ENCODE measurements at regions not wholly inside any gene's neighbourhood (a gene's known extent, or its start where the extent isn't known, plus 50 kb on each side); places are given as distances from the start of the nearest gene placed in this dataset.
"Not testable (repeated sequence)": the region's sequence is repeated elsewhere in the genome, so short reads cannot be mapped to it uniquely, and the experiment has no call there.

DNA sequence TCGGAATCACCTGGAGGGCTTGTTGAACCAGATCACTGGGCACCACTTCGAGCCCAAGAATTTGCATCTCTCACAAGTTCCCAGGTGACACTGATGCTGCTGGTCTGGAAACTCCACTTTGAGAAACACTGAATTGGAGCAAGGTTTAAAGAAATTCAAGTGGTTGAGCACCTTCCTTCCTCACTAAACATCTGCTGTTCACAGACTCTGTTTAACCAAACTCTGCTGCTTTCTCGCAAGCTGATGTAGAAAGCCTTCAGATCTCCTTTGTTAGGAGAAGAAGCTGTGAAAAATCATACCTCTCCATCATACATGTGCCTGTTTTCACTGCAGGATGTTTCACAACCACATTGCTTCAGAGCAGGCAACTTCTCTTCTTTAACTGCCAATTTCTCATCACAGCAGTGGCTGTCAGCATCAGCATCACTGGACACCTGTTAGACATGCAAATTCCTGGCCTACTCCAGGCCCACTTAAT, 87.5 kb upstream of the TOP1 start:
- DNase-seq = no peak

DNA sequence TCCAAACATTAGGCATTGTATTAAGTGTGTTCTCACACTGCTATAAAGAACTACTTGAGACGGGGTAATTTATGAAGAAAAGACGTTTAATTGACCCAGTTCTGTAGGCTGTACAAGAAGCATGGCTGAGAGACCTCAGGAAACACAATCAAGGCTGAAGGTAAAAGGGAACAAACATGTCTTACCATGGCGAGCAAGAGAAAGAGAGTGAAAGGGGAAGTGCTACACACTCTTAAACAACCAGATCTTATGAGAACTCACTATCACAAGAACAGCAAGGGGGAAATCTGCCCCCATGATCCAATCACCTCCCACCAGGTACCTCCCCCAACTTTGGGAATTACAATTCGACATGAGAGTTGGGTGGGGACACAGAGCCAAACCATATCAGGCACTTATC, 86.6 kb upstream of the TOP1 start:
- peak; percentile 37 for DNase-seq

DNA sequence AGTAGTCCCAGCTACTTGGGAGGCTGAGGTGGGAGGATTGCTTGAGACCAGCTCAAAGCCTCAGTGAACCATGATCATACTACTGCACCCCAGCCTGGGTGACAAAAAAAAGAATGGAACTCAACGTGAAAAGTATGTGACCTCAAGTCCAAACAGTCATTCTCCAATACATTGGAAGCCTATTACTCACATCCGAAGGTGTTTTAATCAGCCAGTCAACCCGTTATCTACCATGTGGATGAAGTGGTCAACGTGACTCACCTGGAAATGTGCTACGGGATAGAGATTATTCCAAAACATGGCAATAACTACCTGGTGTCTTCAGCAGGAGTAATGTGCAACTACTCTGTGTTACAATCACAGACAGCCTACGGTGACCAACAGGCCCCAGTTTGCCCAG, 85.8 kb upstream of the TOP1 start:
- no peak for DNase-seq

DNA sequence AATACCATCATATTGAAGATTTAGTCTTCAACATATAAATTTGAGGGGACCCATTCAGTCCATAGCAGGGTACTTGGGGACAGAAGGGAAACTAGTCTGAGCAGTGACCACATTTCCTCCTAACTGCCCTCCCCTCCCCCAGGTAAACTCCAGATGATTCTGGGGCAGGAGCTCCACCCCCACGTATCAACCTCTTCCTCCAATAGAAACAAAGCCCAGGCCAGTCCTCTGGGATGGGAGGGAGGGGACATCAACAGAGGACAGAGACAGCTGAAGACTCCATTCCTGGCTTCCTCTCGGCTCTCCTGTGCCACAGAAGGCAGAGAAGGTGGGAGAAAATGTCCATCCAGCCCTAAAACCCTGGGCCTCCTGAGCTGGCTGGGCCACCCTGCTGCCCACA, 85.0 kb upstream of the TOP1 start:
- no peak for DNase-seq

DNA sequence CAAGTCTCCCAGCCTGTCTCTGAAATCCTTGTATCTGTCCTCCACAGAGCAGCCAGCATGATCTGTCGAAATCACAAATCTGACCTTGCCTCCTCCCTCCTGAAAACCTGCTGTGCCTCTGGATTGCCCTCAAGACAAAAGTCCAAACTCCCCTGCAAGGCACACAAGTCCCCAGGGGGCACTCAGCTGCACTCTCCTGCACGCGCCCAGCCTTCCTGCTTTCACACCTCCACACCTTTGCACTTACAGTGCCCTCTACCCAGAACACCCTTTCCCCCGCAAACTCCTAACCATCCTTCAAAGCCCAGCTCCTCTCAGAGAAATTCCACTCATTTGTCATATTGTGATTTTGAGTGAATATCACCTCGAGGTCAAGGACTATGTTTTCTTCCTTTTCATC, 83.4 kb upstream of the TOP1 start:
- DNase-seq = no peak

DNA sequence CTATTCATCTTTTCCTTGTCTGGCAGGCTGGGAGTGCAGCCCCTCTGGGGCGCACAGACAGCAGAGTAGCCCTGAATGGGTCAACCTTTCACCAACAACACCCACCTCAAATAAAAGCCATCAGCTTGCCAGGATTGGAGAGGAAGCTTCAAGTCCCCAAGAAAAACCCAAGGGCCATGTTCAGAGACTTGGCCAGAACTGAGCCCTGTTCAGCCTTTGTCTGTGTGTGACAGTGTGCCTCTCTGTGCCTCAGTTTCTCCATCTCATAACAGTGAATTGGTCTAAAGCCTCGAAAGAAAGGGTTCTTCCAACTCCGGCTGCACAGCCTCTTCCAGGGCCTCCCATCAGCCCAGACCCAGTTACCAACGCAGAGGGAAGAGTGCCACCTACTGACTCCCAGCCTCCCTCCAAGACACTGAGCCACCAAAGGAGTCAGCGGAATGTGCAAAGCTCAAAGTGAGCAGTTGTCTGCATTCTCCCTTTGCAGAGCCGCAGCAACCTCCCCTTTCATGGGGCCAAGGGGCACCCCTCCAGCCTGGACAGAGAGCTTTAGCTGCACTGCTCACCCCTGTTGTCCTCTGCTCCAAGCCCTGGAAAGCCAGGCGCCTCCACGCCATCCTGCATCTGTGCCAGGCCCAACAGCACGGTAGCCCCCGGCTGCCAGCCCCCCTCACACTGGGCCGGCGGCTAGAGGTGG, 82.7 kb upstream of the TOP1 start:
- peak; percentile 23 for DNase-seq

DNA sequence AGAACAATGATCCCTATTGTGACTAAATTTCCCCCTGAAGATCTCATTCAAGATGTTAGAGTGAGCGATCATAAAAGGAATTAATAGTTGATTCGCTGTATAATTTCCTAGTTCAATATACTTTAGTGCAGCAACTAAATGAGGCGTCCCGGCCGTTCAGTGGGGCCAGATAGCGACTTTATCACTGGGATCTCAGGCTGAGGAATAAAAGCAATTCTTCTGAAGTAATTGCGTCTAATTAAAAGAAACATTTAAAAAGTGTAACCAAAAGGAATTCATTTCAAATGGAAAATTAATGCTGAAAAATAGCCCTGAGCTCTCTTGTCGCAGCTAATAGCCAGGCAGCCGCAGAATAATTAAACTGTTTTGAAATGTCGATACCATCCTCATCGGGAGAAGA, 82.2 kb upstream of the TOP1 start:
- DNase-seq = no peak

DNA sequence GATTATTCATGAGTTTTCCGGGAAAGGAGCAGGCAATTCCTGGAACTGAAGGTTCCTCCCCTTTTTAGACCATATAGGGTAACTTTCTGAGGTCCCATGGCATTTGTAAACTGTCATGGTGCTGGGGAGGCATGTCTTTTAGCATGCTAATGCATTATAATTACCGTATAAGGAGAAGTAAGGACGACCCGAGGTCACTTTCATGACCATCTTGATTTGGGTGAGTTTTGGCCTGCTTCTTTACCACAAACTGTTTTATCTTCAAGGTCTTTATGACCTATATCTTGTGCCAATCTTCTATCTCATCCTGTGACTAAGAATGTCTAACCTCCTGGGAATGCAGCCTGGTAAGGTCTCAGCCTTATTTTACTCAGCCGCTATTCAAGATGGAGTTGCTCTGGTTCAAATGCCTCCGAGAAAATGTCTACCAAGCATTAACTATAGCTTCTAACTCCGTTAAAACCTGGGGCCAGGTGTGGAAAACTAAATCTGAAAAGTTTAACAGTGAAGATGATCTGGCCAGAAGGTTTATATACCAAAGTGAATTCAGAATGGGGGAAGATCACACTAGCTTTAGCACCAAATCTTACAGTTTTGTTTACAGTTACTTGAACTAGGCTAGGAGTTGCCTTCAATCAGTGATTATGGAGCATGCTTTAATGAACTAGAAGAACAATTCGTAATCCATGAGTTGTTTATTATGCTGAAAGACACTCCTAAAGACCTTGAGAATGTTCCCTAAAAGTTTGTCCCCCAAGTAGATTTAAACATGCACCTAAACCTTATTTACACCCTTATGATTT, 80.0 kb upstream of the TOP1 start:
- peak; percentile 26 for DNase-seq

DNA sequence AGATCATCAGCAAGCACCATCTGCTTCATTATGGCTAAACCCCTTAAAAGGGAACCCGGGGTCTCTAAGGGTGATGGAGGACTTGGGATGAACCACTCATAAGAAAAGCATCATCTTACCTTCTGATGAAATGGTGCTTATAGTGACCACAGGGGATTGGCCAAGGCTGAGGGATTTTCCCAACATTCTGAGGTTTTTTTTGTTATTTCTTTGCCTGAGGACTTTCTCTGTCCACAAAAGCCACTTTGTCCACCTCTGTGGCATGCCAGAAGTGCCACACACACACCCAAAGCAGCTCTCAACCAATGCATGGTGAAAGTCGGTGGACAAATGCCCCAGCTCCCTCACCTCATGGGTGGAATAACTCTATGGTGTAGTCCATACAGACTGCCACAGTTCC, 79.3 kb upstream of the TOP1 start:
- DNase-seq = no peak

DNA sequence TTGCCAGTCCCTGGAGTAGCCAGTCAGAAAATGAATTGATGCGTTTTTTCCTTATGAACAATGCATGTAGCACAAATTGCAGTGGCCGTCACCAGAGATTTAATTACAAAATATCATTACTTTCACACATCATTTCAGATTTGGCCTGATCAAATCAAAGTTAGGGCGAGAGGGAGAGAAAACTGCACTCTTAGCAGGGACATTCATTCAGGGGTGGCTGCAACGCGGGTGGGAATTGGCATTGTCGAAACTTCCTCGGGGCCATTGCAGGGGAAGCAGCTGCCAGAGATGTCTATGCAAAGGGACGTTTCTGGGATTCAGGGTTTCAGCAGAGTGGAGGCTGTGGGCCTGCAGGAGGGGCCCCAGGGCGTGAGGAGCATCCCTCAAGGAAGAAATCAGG, 76.5 kb upstream of the TOP1 start:
- DNase-seq = no peak

DNA sequence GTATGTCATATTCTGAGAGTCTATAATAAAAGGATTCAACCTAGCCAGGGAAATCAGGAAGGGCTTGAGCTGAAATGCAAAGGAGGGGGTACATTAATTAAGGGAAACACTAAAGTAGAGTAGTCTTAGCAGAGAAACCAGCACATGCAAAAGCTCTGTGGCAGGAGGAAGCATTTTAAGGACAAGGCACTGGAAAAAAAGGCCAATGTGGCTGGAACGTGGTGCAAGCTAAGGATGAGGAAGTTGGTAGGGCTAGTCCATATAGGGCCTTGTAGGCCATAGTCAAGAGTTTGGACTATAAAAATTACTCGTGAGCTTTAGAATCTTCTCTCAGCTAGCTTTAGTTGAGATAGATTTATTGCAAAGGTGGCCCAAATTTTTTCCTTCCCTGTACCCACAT, 75.2 kb upstream of the TOP1 start:
- DNase-seq = peak; percentile 47

DNA sequence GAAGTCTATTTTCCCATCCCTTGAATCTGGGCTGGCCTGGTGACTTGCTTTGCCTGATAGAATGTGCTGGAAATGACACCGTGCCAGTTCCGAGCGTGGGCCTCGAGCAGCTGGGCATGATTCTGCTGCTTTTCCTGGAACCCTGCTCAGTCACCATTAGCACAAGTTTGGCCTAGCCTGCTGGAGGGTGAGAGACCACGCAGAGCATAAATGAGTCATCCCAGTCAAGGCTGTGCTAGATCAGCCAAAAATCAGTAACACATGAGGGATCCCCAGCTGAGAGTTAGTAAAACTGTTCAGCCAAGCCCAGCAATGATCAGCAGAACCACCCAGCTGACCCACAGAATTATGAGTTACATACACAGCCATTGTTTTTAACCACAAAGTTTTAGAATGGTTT, 74.8 kb upstream of the TOP1 start:
- no peak for DNase-seq

DNA sequence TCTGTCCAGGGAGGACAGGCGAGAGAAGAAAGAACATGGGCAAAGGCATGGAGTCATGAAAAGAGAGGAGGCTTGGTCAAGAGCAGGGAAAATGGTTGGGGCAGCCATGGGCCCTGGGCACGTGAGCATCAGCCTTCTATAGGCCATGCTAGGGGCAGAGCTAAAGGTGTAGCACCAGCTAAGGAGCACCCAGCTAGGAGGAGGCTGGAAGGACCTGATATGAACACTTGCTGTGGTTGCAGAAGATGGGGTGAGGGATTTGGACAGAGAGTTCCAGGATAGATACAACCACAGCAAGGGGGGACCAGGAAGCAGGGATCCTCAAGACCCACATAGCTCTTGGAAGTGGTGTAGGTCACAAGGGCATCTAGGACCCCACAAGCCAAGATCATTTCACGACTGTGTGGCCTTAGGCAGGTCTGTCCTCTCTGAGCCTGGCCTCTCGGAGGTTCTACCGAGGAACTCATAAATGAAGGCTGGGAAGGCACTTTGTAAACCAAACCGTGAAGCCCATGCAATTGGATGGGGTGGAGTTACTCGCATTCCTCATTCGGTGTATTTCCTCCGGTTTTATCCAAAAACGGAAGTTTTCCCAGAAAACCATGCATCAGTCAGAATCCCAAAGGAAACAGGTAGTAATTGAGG, 74.0 kb upstream of the TOP1 start:
- no peak for DNase-seq

DNA sequence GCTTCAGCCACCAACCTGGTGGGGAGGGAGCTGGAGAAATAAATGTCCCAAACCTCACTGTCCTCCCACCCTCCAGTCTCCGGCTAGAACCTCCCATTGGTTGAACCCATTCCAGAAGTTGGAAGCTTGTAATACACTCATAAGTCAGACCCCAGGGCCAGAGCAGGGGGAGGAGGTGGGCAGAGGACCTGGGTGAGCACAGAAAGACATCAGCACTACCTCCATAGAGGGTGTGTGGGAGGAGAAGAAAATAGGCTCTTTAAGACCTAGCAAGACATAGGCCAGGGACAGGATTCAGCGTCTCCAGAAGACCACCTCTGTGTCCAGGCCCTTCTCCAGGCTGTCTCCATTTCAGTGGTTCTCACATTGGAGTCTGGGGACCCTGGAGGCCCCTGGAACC, 73.3 kb upstream of the TOP1 start:
- no peak for DNase-seq

DNA sequence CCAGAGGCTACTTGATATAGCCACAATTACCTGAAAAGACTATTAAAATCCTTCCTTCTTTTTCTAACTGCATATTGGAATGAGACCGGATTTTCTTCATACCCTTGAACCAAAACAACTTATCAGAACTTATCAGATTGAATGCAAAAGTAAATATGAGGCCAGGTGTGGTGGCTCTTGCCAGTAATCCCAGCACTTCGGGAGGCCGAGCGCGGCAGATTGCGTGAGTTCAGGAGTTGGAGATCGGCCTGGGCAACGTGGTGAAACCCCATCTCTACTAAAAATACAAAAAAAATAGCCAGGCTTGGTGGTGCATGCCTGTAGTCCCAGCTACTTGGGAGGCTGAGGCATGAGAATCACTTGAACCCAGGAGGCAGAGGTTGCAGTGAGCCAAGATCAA, 72.8 kb upstream of the TOP1 start:
- DNase-seq = not testable (repeated sequence)

DNA sequence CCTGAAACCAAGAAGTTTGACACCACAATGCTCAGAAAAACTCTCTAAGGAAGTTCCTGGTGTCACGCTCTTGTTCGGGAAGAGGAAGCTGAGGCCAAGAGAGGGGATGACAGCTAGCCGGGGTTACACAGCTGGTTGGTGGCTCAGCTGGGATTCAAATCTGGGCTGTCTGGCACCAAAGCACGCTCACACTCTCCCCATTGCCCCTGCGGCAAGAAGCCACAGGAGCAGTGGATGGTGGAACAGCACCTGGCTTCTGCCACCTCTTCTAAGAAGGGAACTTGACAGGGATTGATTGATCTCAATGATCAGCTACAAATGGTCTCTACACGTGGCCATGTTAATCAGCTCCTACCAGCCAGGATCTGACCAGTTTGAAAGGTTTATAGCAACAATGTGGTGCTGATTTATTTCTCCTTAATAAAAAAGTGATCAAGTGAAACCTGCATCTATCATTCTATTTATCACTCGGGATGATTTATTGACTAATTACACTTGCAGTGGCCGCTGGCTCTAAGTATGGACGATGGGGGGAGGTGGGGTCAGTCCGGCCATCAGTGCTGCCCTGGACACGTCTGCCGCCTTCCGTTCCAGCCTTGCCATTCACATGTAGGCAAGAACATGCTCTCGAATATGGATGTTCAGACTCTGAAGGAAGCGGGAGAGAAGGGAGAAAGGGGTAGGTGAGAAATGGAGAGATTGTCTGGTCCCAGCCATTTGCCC, 71.9 kb upstream of the TOP1 start:
- peak; percentile 84 for DNase-seq

DNA sequence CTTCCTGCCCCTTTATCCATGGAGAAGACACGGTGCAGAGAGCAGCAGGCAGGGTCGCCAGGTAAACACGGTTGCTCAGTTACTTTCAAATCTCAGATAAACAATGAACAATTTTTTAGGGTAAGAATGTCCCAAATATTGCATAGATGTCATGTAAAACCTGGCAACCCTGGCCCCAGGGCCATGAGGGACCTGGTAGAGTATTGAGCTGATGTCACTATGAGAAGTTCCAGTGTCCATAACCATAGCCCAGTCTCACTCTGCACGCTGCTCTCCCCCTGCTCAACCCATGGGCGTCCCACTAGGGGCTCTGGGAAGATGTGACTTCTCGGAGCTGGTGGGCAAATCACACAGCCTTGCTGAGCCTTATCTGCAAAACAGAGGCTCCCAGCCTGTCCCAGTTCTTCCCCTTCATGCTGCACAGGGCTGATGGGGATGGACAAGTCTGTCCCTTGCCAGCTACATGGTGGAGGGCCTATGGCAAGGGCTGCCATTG, 71.3 kb upstream of the TOP1 start:
- DNase-seq = no peak

DNA sequence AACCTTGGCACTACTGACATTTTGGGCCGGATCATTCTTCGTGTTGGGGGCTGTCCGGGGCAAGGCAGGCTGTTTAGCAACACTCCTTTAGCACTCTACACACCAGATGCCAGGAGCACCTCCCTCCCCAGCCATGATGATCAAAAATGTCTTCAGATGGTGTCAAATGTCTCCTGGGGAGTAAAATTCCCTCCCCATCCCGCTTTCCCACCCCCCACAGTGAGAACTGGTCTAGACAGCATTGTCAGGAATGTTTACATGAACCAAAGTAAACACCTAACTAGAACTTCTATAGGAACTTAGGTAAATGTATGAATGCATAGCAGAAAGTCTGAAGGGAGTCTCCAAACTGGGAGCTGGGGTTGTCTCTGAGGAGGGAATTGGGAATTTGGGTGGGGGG, 70.0 kb upstream of the TOP1 start:
- no peak for DNase-seq

DNA sequence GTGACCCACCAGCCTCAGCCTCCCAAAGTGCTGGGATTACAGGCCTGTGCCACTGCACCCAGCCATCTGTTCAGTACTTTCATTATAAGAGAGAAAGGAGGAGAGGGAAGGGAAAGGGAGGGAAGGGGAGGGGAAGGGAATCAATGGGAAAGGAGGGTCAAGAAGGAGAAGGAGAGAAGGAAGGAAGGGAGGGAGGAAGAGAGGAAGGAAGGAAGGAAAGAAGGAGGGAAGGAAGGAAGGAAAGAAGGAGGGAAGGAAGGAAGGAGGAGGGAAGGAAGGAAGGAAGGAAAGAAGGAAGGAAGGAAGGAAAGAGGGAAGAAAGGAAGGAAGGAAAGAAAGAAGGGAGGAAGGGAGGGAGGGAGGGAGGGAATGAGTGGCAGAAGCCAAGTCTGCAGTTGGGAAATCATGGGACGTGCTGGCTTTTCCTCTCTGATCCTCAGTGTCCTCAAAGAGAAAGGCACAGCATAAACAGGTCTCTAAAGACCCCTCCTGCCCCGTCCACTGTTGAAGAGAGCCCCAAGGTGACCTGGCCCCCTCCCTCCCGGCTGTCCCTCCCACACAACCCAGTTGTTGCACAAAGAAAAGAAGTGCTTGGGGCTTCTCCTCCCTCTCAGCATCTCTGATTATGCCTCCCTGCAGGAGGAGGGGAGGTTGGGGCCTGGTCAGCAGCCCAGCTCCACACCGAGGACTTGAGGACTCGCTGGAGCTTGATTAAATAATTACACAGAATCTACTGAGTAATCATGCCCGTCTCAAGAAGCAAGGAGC, 69.1 kb upstream of the TOP1 start:
- no peak for DNase-seq

DNA sequence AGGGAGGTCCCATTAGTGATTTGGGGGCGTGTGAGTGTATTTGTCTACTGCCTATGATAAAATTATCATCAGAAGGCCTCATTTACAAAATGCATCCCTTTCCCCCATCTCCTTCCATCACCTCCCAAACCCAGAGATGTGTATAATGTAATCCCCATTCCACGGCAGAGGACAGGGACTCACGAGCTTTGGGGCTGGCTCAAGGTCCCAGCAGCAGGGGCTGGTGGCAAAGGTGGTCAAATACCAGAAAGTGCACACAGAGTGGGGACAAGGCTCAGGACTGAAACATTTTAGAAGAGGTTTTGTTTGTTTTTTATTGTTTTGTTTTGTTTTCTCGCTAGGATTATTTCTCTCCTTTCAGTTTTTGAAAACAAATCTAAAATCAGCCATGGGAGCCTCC, 68.5 kb upstream of the TOP1 start:
- no peak for DNase-seq

DNA sequence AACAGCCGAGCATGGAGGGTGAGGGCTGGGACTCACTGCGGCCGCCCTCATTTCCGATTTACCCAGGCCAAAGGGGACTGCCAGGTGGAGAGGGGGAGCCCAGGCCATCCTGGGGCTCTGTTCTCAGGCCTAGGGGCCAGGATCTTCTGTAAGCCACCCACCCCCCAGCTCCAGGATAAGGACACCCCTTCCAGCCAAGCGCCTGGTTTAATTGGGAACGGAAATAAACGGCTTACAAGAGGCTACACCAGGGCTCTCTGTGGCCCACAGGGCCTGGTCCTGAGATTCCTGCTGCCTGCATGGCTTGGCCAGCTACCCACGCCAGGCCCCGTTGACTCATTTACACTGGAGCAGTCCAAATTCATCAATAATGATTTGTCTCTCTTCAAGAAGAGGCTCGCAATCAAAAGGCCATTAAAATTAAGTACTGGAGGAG, 68.1 kb upstream of the TOP1 start:
- DNase-seq = no peak

DNA sequence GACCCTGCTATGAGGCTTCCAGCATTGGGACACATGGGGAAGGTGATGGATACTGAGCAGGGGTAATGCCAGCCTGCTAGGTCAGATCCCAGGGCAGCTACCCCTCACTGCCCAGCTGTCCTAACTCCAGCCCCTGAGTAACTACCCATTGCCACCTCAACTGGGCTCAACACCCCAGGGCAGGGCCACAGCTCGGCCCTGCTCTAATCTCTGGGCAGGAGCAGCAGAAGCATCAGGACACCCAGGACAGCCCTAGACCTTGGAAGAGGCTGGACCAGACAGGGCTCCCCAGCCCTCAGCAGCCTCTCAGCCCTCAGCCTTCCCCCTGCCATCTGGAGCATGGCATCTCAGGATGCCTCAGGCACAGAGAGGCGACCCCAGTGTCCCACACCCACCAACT, 67.4 kb upstream of the TOP1 start:
- DNase-seq = no peak

All from MV-4-11 (cell line).